Fibroblast of pulmonary artery (primary cell): ENCODE measurements at regions not wholly inside any gene's neighbourhood (a gene's known extent, or its start where the extent isn't known, plus 50 kb on each side); places are given as distances from the start of the nearest gene placed in this dataset.

Experiments used
- DNase-seq: peaks from one replicate; pipeline ENCODE4 v3.0.0-alpha.2; 2010; ENCODE audit warnings: low read depth
- H3K4me3 ChIP-seq: replicated peaks from 2 replicates; pipeline ENCODE4 v1.5.1; 2011; ENCODE audit warnings: low read depth, mild to moderate bottlenecking, control low read depth, low read length, moderate library complexity
- CTCF ChIP-seq: IDR thresholded peaks from 2 replicates; pipeline ENCODE4 v1.5.1; 2011; ENCODE audit warnings: mild to moderate bottlenecking, control low read depth, low read length, inconsistent platforms; ENCODE audit errors: missing control alignments

GRCh38 chr6:138030872-138031271 is 76.3 kb downstream of the PERP start:
- TF ChIP-seq CTCF, result no peak
- no peak for DNase-seq
- H3K4me3 ChIP-seq, result no peak overlapping the region

- no peak for DNase-seq
- no peak for TF ChIP-seq CTCF
- H3K4me3 ChIP-seq, result no peak overlapping the region
Measured at GRCh38 chr6:138031417-138031816, 75.8 kb downstream of the PERP start.

GRCh38 chr6:138031850-138032249 is 75.4 kb downstream of the PERP start:
- no peak for DNase-seq

GRCh38 chr6:138032571-138032970 is 74.6 kb downstream of the PERP start:
- DNase-seq, result no peak
- no peak for TF ChIP-seq CTCF
- H3K4me3 ChIP-seq, result no peak overlapping the region

More at GRCh38 chr6:138031850-138032249, 75.4 kb downstream of the PERP start:
- no peak overlapping the region for H3K4me3 ChIP-seq
- no peak for TF ChIP-seq CTCF

- TF ChIP-seq CTCF, result no peak
- no peak for DNase-seq
- H3K4me3 ChIP-seq, result no peak overlapping the region
Measured at GRCh38 chr6:138034229-138034628, 73.0 kb downstream of the PERP start.

GRCh38 chr6:138035070-138035469 is 72.1 kb downstream of the PERP start:
- DNase-seq, result no peak
- TF ChIP-seq CTCF, result no peak
- H3K4me3 ChIP-seq, result no peak overlapping the region

- no peak overlapping the region for H3K4me3 ChIP-seq
- no peak for DNase-seq
- no peak for TF ChIP-seq CTCF
Measured at GRCh38 chr6:138036111-138036510, 71.1 kb downstream of the PERP start.
